ENCODE measurements at regions not wholly inside any gene's neighbourhood (a gene's known extent, or its start where the extent isn't known, plus 50 kb on each side); places are given as distances from the start of the nearest gene placed in this dataset.

- H3K27me3 Mint-ChIP-seq (ENCODE audit: insufficient read depth): peaks cover 35% of the 10 kb centered on the region
- H3K36me3 Mint-ChIP-seq (ENCODE audit: low read depth): no peaks in the 10 kb centered on the region
- H3K27ac Mint-ChIP-seq: no peak overlapping the region
- H3K4me3 Mint-ChIP-seq: no peak overlapping the region
- no peak for DNase-seq
- no peak for TF ChIP-seq CTCF (IDR thresholded peaks at IDR 0.05)
- H3K9me3 Mint-ChIP-seq: no peaks in the 10 kb centered on the region
- H3K4me1 Mint-ChIP-seq (ENCODE audit: low read depth): peaks cover 8% of the 10 kb centered on the region
These were observed 109.6 kb downstream of the TBX19 start for GRCh38 chr1:168390271-168390670.

GRCh38 chr1:168387781-168388760, 107.4 kb downstream of the TBX19 start:
- no peaks in the 10 kb centered on the region for H3K9me3 Mint-ChIP-seq
- H3K36me3 Mint-ChIP-seq (ENCODE audit: low read depth): no peaks in the 10 kb centered on the region
- H3K4me3 Mint-ChIP-seq: no peak overlapping the region
- H3K27ac Mint-ChIP-seq: no peak overlapping the region
- TF ChIP-seq CTCF (IDR thresholded peaks at IDR 0.05): no peak
- no peak for DNase-seq
- H3K4me1 Mint-ChIP-seq (ENCODE audit: low read depth): peaks cover 8% of the 10 kb centered on the region
- peaks cover 38% of the 10 kb centered on the region for H3K27me3 Mint-ChIP-seq (ENCODE audit: insufficient read depth)

GRCh38 chr1:168386949-168387586, 106.4 kb downstream of the TBX19 start:
- no peak overlapping the region for H3K4me3 Mint-ChIP-seq
- peaks cover under 1% of the 10 kb centered on the region; the same call in 1 of the 2 replicates for H3K4me1 Mint-ChIP-seq (ENCODE audit: low read depth)
- TF ChIP-seq CTCF (IDR thresholded peaks at IDR 0.05): no peak
- no peak overlapping the region for H3K27ac Mint-ChIP-seq
- peaks cover 37% of the 10 kb centered on the region for H3K27me3 Mint-ChIP-seq (ENCODE audit: insufficient read depth)
- H3K36me3 Mint-ChIP-seq (ENCODE audit: low read depth): no peaks in the 10 kb centered on the region
- H3K9me3 Mint-ChIP-seq: no peaks in the 10 kb centered on the region
- no peak for DNase-seq

- no peak for TF ChIP-seq CTCF (IDR thresholded peaks at IDR 0.05)
- H3K27me3 Mint-ChIP-seq (ENCODE audit: insufficient read depth): peaks cover 32% of the 10 kb centered on the region
- H3K4me3 Mint-ChIP-seq: no peak overlapping the region
- H3K36me3 Mint-ChIP-seq (ENCODE audit: low read depth): no peaks in the 10 kb centered on the region
- no peak for DNase-seq
- H3K27ac Mint-ChIP-seq: no peak overlapping the region
- no peaks in the 10 kb centered on the region for H3K9me3 Mint-ChIP-seq
- H3K4me1 Mint-ChIP-seq (ENCODE audit: low read depth): no peaks in the 10 kb centered on the region
These were observed 105.8 kb downstream of the TBX19 start for GRCh38 chr1:168386492-168386891.

GRCh38 chr1:168381850-168382249, 101.2 kb downstream of the TBX19 start:
- H3K36me3 Mint-ChIP-seq (ENCODE audit: low read depth): no peaks in the 10 kb centered on the region

More at GRCh38 chr1:168381850-168382249, 101.2 kb downstream of the TBX19 start:
- H3K4me1 Mint-ChIP-seq (ENCODE audit: low read depth): peaks cover 9% of the 10 kb centered on the region
- no peak overlapping the region for H3K4me3 Mint-ChIP-seq
- no peak overlapping the region for H3K27ac Mint-ChIP-seq
- H3K27me3 Mint-ChIP-seq (ENCODE audit: insufficient read depth): peaks cover 20% of the 10 kb centered on the region
- TF ChIP-seq CTCF (IDR thresholded peaks at IDR 0.05): peak; percentile 28; the same call in 1 of the 2 replicates
- H3K9me3 Mint-ChIP-seq: no peaks in the 10 kb centered on the region
- no peak for DNase-seq

All from HFFc6 (cell line).